Anterior cingulate cortex (tissue), 58 donors: ENCODE measurements at regions not wholly inside any gene's neighbourhood (a gene's known extent, or its start where the extent isn't known, plus 50 kb on each side); places are given as distances from the start of the nearest gene placed in this dataset.

Source experiments
- DNase-seq, 58 donors: peaks; one replicate each; lab custom pipeline; 2025; lab: John Stamatoyannopoulos, UW

- no peak for DNase-seq
Observed at GRCh38 chr13:47463726-47464125, 537.3 kb downstream of the SUCLA2 start.

- DNase-seq = no peak
Observed at GRCh38 chr13:47463002-47463401, 538.1 kb downstream of the SUCLA2 start.

- DNase-seq = no peak
Observed at GRCh38 chr13:47461816-47462215, 539.3 kb downstream of the SUCLA2 start.

- DNase-seq = no peak
Observed at GRCh38 chr13:47459512-47459911, 541.6 kb downstream of the SUCLA2 start.

- no peak for DNase-seq
Observed at GRCh38 chr13:47457626-47458025, 543.4 kb downstream of the SUCLA2 start.

GRCh38 chr13:47455626-47456025 lies 545.4 kb downstream of the SUCLA2 start:
- no peak for DNase-seq

- no peak for DNase-seq
Observed at GRCh38 chr13:47454986-47455385, 546.1 kb downstream of the SUCLA2 start.

- DNase-seq = no peak
Observed at GRCh38 chr13:47437406-47437805, 540.6 kb upstream of the HTR2A start.

- DNase-seq = no peak
Observed at GRCh38 chr13:47433461-47434005, 536.7 kb upstream of the HTR2A start.

- DNase-seq = peak in 21 of 58 donors; percentile 1 to 62 (median 11)
Observed at GRCh38 chr13:47426126-47426849, 529.4 kb upstream of the HTR2A start.

- DNase-seq = no peak
Observed at GRCh38 chr13:47421525-47421924, 524.7 kb upstream of the HTR2A start.

- no peak for DNase-seq
Observed at GRCh38 chr13:47420568-47420967, 523.7 kb upstream of the HTR2A start.

GRCh38 chr13:47420020-47420419 lies 523.2 kb upstream of the HTR2A start:
- DNase-seq = no peak

GRCh38 chr13:47418206-47418920 lies 521.5 kb upstream of the HTR2A start:
- DNase-seq = no peak

GRCh38 chr13:47417485-47417884 lies 520.6 kb upstream of the HTR2A start:
- DNase-seq = no peak

- no peak for DNase-seq
Observed at GRCh38 chr13:47415048-47415447, 518.2 kb upstream of the HTR2A start.

GRCh38 chr13:47413526-47413925 lies 516.7 kb upstream of the HTR2A start:
- no peak for DNase-seq

- DNase-seq = no peak
Observed at GRCh38 chr13:47413112-47413511, 516.3 kb upstream of the HTR2A start.

- DNase-seq = no peak
Observed at GRCh38 chr13:47409778-47410177, 512.9 kb upstream of the HTR2A start.

GRCh38 chr13:47408546-47409319 lies 511.9 kb upstream of the HTR2A start:
- DNase-seq = no peak

- DNase-seq = peak in 6 of 58 donors; percentile 1 to 11 (median 2)
Observed at GRCh38 chr13:47407808-47408207, 511.0 kb upstream of the HTR2A start.
